Coronary artery (tissue), 2 donors: ENCODE measurements at regions not wholly inside any gene's neighbourhood (a gene's known extent, or its start where the extent isn't known, plus 50 kb on each side); places are given as distances from the start of the nearest gene placed in this dataset.

ENCODE experiments used
- DNase-seq: peaks from one replicate; pipeline ENCODE4 v3.0.0-alpha.2; 2017; ENCODE audit warnings: low spot score
- H3K27ac ChIP-seq, 2 donors: fragments of 200-600 bp; sonication (generic); one replicate each; pipeline ENCODE4 v1.5.1; 2016 to 2019
- H3K4me3 ChIP-seq: fragments of 200-600 bp; sonication (generic); 2 replicates; pipeline ENCODE4 v1.5.1; 2016; ENCODE audit warnings: mild to moderate bottlenecking, moderate library complexity
- CTCF ChIP-seq: fragments of 200-600 bp; sonication (generic); IDR thresholded peaks from one replicate; pipeline ENCODE4 v1.5.1; 2019; ENCODE audit warnings: antibody characterized with exemption

GRCh38 chr10:129179245-129179971 is 287.6 kb upstream of the MGMT start:
- no peak overlapping the region for H3K4me3 ChIP-seq
- no peak for TF ChIP-seq CTCF
- DNase-seq = no peak
- H3K27ac ChIP-seq = no peak overlapping the region

GRCh38 chr10:129179972-129180678 is 286.9 kb upstream of the MGMT start:
- DNase-seq = no peak
- Histone ChIP-seq H3K27ac (no peak overlapping the region), H3K4me3 (no peak overlapping the region)
- TF ChIP-seq CTCF = no peak

- H3K4me3 ChIP-seq = no peak overlapping the region
- no peak overlapping the region for H3K27ac ChIP-seq
- no peak for DNase-seq
- no peak for TF ChIP-seq CTCF
Observed at GRCh38 chr10:129184196-129184595, 282.8 kb upstream of the MGMT start.

- Histone ChIP-seq H3K4me3 (no peak overlapping the region), H3K27ac (no peak overlapping the region)
- no peak for TF ChIP-seq CTCF
Observed at GRCh38 chr10:129187331-129187730, 279.7 kb upstream of the MGMT start.

GRCh38 chr10:129191797-129192196 is 275.2 kb upstream of the MGMT start:
- peak overlapping the region in 1 of 2 donors; percentile 63 for H3K27ac ChIP-seq
- no peak overlapping the region for H3K4me3 ChIP-seq
- no peak for DNase-seq
- TF ChIP-seq CTCF = no peak

More at GRCh38 chr10:129187331-129187730, 279.7 kb upstream of the MGMT start:
- no peak for DNase-seq

GRCh38 chr10:129192344-129193128 is 274.5 kb upstream of the MGMT start:
- DNase-seq = no peak
- H3K4me3 ChIP-seq = peak overlapping the region; percentile 30
- peak overlapping the region in 1 of 2 donors; percentile 63 for H3K27ac ChIP-seq
- no peak for TF ChIP-seq CTCF
